Lower lobe of right lung (tissue), 2 donors: ENCODE measurements at regions not wholly inside any gene's neighbourhood (a gene's known extent, or its start where the extent isn't known, plus 50 kb on each side); places are given as distances from the start of the nearest gene placed in this dataset.
A peak's percentile ranks its signal among the peaks of the same experiment; 100 is the strongest.
"Not testable (repeated sequence)": the region's sequence is repeated elsewhere in the genome, so short reads cannot be mapped to it uniquely, and the experiment has no call there.

Source experiments
- ATAC-seq, 2 donors: fragments of 200-7000 bp; cut with Tn5 transposase; one replicate each; pipeline ENCODE4 v1.9.1; 2020 to 2022; ENCODE audit warnings: mild to moderate bottlenecking in 2 of 2, moderate library complexity in 2 of 2
- DNase-seq: peaks from one replicate; pipeline ENCODE4 v3.0.0-alpha.2; 2020
- H3K27ac ChIP-seq: fragments of 200-600 bp; one replicate; pipeline ENCODE4 v1.8.0; 2022
- H3K27me3 ChIP-seq: fragments of 200-600 bp; one replicate; pipeline ENCODE4 v1.8.0; 2022; ENCODE audit warnings: low read depth
- H3K36me3 ChIP-seq: fragments of 200-600 bp; one replicate; pipeline ENCODE4 v1.8.0; 2022; ENCODE audit warnings: mild to moderate bottlenecking
- H3K4me1 ChIP-seq: fragments of 200-600 bp; one replicate; pipeline ENCODE4 v1.8.0; 2022
- H3K4me3 ChIP-seq: fragments of 200-600 bp; one replicate; pipeline ENCODE4 v1.8.0; 2022; ENCODE audit warnings: mild to moderate bottlenecking
- H3K9me3 ChIP-seq: fragments of 200-600 bp; one replicate; pipeline ENCODE4 v1.8.0; 2022
- intact Hi-C: fragments of 100-400 bp; cut with DNase I; formaldehyde crosslinking; loops from one replicate; pipeline ENCODE4 v1.11.0; 2022
- TF ChIP-seq, protein P1 (sequence below): fragments of 200-600 bp; IDR thresholded peaks from one replicate; pipeline ENCODE4 v1.8.0; 2022; ENCODE audit warnings: antibody characterized with exemption, mild to moderate bottlenecking
- donor health status: DM: no; HTN: yes; CAD: no; lungs with severe emphysema.

DNA sequence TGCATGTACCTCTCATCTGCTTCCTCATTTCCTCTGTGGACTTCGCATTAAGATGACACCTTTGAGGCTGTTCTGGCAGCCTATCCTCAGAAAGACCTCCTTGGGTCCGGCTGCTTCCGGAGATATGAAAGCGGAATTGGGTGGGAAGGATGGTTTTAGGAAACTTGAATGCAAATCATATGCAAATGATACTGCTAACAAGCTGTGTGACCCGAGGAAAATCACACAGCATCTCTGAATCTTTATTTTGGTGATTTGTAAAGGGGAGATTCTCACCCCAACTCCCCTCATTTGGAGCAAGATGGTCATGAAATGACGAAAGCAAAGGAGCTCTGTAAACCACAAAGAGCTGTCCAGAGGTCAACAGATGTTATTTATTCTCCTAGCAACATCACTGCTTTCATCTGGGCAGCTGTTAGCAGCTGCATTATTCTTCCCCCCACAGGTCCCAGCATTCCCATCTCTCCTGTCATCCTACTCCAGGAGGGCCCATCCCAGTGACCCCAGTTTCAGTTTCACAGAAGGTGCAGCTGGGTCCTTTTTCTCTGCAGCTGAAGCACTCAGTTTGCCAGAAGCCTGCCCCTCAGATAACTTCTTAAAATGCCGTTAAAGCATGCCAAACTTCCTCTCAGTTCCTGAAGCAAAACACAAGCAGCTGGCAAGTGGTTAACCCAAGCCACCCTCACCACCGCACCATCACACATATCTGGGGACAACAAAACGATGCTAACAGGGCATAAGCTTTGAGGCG lies 269.5 kb downstream of the SEC61B start:
- no peaks in the 10 kb centered on the region for H3K9me3 ChIP-seq
- H3K4me3 ChIP-seq, result no peak overlapping the region
- no peaks in the 10 kb centered on the region for H3K4me1 ChIP-seq
- intact Hi-C loops, result no loop called here
- ATAC-seq (peak; percentile 56 to 57), DNase-seq (no peak)
- no peak overlapping the region for H3K27ac ChIP-seq
- no peaks in the 10 kb centered on the region for H3K27me3 ChIP-seq
- H3K36me3 ChIP-seq, result no peaks in the 10 kb centered on the region
- TF ChIP-seq, protein P1, sequence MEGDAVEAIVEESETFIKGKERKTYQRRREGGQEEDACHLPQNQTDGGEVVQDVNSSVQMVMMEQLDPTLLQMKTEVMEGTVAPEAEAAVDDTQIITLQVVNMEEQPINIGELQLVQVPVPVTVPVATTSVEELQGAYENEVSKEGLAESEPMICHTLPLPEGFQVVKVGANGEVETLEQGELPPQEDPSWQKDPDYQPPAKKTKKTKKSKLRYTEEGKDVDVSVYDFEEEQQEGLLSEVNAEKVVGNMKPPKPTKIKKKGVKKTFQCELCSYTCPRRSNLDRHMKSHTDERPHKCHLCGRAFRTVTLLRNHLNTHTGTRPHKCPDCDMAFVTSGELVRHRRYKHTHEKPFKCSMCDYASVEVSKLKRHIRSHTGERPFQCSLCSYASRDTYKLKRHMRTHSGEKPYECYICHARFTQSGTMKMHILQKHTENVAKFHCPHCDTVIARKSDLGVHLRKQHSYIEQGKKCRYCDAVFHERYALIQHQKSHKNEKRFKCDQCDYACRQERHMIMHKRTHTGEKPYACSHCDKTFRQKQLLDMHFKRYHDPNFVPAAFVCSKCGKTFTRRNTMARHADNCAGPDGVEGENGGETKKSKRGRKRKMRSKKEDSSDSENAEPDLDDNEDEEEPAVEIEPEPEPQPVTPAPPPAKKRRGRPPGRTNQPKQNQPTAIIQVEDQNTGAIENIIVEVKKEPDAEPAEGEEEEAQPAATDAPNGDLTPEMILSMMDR, result no peak

DNA sequence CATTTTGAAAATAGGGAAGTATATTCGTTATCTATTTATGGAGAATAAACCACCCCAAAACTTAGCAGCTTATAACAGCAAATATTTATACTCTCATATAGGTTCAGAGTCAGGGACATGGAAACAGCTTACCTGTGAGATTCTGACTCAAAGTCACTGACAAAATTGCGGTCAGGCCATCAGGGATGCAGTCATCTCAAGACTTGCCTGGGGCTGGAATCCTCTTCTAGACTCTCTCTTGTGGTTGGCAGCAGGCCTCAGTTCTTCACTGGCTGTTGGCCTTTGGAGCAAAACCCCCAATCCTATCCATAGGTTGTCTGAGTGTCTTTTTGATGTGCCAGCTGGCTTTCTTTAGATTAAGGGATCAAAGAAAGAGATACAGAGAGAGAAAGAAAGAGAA lies 275.6 kb downstream of the SEC61B start:
- intact Hi-C loops, result no loop called here
- H3K27ac ChIP-seq, result no peak overlapping the region

DNA sequence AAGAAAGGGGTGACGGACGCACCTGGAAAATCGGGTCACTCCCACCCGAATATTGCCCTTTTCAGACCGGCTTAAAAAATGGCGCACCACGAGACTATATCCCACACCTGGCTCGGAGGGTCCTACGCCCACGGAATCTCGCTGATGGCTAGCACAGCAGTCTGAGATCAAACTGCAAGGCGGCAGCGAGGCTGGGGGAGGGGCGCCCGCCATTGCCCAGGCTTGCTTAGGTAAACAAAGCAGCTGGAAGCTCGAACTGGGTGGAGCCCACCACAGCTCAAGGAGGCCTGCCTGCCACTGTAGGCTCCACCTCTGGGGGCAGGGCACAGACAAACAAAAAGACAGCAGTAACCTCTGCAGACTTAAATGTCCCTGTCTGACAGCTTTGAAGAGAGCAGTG lies 276.9 kb downstream of the SEC61B start:
- H3K36me3 ChIP-seq, DNase-seq, H3K9me3 ChIP-seq, H3K4me3 ChIP-seq, H3K27me3 ChIP-seq, ATAC-seq, H3K4me1 ChIP-seq, H3K27ac ChIP-seq, intact Hi-C loops: not testable (repeated sequence)

More for the DNA sequence above, 275.6 kb downstream of the SEC61B start:
- Histone ChIP-seq H3K9me3 (no peaks in the 10 kb centered on the region), H3K4me3 (no peak overlapping the region), H3K27me3 (no peaks in the 10 kb centered on the region), H3K36me3 (no peaks in the 10 kb centered on the region), H3K4me1 (no peaks in the 10 kb centered on the region)
- TF ChIP-seq, protein P1, result no peak
- DNase-seq (no peak), ATAC-seq (no peak)

DNA sequence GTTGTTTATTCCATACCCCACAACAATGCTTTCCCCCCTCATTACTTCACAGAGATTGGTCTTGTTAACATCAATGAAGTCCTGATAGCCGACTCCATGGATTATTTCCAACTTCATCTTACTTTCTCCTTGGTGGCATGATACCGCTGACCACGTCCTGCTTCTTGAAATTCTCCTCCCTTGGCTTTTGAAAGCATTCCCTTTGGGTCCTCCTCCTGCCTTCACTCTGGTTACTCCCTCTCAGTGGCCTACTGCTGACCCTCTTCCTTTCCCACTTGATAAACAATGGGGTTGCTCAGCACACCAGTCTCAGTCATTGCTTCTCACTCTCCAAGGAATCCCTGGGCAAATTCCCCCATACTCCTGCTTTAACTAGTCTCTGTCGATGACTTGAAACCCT lies 283.9 kb downstream of the SEC61B start:
- no peaks in the 10 kb centered on the region for H3K27me3 ChIP-seq
- no peaks in the 10 kb centered on the region for H3K9me3 ChIP-seq
- no peaks in the 10 kb centered on the region for H3K36me3 ChIP-seq
- no peaks in the 10 kb centered on the region for H3K4me1 ChIP-seq
- H3K27ac ChIP-seq, result no peak overlapping the region
- DNase-seq, result no peak
- H3K4me3 ChIP-seq, result no peak overlapping the region
- ATAC-seq, result no peak
- TF ChIP-seq, protein P1, result no peak
- intact Hi-C loops, result no loop called here

DNA sequence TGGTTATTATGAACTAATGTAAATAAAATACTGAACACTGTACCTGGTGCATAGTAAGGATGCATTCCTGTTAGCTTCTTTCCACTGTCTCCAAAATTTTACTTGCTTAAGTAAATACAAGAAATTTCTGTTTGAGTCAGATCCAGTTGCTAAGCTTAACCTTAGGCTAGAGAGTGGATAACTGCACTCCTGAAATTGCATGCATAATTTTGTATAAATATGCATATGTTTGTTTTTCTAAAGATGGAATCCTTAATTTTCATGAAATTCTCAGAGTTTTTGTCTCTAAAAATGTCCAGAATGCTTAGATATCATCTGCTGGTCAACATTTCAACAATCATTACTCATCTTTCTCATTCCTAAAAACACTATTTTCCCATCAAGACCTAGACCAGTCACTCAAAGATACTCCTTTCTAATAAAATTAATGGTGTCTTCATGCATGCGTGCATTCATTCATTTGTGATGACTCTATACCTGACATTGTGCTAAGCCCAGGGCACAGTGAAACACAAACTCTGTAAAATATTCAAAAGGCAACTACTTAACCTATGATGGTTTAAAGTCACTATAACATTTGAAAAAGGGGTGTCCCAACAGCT lies 284.8 kb downstream of the SEC61B start:
- Histone ChIP-seq H3K9me3 (no peaks in the 10 kb centered on the region), H3K27me3 (no peaks in the 10 kb centered on the region), H3K27ac (no peak overlapping the region), H3K4me1 (no peaks in the 10 kb centered on the region), H3K4me3 (no peak overlapping the region), H3K36me3 (no peaks in the 10 kb centered on the region)
- no peak for ATAC-seq
- TF ChIP-seq, protein P1, result no peak
- intact Hi-C loops, result no loop called here
- DNase-seq, result no peak

DNA sequence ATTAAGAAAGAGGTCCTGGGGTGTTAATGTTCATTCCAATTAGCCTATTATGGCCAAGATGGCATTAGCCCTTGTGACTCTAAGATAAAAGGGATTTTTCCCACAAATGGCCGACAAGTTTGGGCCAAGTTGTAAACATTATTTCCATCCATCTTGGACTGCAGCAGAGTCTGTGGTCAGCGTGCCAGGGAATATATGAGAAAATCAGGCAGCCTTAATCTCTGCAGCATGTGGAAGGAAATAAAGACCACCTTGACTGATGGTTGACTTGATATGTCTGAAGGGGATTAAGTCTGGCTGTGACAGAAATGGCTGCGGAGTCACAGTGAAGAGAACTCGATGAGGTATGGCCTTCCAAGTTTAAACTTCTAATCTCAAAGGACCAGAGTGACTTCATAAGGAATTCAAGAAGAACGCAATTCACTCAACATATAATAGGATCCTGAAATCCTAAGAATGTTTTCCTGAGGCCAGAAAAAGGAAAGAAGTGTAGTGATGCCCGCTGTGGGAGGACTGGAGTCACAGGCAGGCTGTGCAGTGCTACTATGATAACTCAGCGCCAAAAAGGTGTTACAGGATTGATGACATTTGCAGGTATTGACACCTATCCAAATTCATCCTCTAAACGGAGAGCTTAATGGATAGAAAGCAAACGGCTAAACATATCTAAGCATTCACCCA lies 287.1 kb downstream of the SEC61B start:
- no peak for ATAC-seq
- no peak for DNase-seq
- TF ChIP-seq, protein P1, result no peak
- intact Hi-C loops, result no loop called here
- no peaks in the 10 kb centered on the region for H3K4me1 ChIP-seq
- H3K27me3 ChIP-seq, result no peaks in the 10 kb centered on the region
- H3K4me3 ChIP-seq, result no peak overlapping the region
- no peaks in the 10 kb centered on the region for H3K36me3 ChIP-seq
- H3K9me3 ChIP-seq, result no peaks in the 10 kb centered on the region
- no peak overlapping the region for H3K27ac ChIP-seq
